Vagina (tissue), 2 donors: ENCODE measurements at regions not wholly inside any gene's neighbourhood (a gene's known extent, or its start where the extent isn't known, plus 50 kb on each side); places are given as distances from the start of the nearest gene placed in this dataset.

Source experiments
- POLR2AphosphoS5 ChIP-seq, 2 donors: sonication (generic); formaldehyde crosslinking; IDR thresholded peaks; one replicate each; pipeline ENCODE4 v1.9.0; 2017; ENCODE audit warnings: antibody characterized with exemption in 2 of 2, mild to moderate bottlenecking in 2 of 2, low read depth in 1 of 2; ENCODE audit not compliant: insufficient read depth in 1 of 2
- TF ChIP-seq, protein P1 (sequence below), 3 experiments: fragments of 450-650 bp in 2 of 3; fragments of 200-600 bp in 1 of 3; sonication (generic) in 1 of 3; IDR thresholded peaks; one replicate each; pipeline ENCODE4 v1.5.1; 2017 to 2019; ENCODE audit warnings: antibody characterized with exemption in 3 of 3, mild to moderate bottlenecking in 2 of 3, moderate library complexity in 2 of 3

DNA sequence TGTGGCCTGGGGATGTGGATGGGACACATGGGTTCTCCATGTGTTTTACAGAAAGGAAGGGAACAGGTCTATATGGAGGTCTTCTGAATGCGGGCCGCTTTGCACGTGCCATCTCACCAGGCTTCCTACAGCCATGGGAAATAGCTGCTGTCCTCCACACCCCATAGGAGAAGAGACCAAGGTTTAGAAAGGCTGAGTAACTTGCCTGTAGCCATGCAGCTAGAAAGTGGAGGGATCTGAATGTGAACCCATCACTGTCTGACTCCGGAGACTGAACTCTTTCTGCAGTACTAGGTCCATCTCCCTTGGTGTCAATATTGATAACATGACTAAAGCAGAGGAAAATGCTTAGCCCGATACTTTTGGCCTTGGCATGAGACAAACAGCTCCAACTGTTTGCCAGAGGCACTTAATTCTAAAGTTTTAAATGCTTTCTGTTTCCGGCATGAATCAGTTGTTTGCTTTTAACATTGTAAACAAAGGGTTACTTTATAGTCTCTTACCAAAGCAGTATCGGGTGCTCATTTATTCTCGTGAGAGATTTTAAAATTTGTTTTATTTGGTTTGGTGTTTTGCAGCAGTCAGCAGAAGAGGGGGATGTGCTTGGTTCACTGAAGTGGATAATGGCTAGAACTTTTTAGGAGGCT is 64.8 kb upstream of the LOXL4 start:
- TF ChIP-seq, protein P1, sequence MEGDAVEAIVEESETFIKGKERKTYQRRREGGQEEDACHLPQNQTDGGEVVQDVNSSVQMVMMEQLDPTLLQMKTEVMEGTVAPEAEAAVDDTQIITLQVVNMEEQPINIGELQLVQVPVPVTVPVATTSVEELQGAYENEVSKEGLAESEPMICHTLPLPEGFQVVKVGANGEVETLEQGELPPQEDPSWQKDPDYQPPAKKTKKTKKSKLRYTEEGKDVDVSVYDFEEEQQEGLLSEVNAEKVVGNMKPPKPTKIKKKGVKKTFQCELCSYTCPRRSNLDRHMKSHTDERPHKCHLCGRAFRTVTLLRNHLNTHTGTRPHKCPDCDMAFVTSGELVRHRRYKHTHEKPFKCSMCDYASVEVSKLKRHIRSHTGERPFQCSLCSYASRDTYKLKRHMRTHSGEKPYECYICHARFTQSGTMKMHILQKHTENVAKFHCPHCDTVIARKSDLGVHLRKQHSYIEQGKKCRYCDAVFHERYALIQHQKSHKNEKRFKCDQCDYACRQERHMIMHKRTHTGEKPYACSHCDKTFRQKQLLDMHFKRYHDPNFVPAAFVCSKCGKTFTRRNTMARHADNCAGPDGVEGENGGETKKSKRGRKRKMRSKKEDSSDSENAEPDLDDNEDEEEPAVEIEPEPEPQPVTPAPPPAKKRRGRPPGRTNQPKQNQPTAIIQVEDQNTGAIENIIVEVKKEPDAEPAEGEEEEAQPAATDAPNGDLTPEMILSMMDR (IDR thresholded peaks at IDR 0.05) = no peak
- TF ChIP-seq POLR2AphosphoS5 (IDR thresholded peaks at IDR 0.05; ENCODE audit: insufficient read depth in 1 of 2, low read depth in 1 of 2) = no peak
